ENCODE measurements at regions not wholly inside any gene's neighbourhood (a gene's known extent, or its start where the extent isn't known, plus 50 kb on each side); places are given as distances from the start of the nearest gene placed in this dataset.

DNA sequence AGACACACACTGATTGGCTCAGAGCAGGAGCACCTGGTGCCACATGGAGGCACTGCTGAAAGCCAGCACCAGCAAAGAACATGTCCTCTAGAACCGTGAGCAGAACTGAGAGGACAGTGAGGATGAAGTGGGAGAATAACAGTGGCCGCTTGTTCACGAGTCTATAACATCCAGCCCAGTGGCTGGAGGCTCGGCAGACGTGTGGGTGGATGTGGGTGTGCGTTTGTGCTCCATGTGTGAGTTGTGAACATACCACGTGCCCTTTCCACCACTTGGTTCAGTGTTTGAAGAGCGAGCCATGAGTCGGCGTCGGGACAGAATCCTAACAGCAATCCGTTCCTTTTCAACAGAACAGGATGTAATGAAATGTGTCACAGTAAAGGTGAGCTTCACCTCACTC, 113.0 kb downstream of the SOX1 start:
- TF ChIP-seq POLR2AphosphoS5 (IDR thresholded peaks at IDR 0.05; ENCODE audit: insufficient read depth in 1 of 2, low read depth in 1 of 2) (no peak), POLR2A (IDR thresholded peaks at IDR 0.05) (no peak)
- TF ChIP-seq, protein P1, sequence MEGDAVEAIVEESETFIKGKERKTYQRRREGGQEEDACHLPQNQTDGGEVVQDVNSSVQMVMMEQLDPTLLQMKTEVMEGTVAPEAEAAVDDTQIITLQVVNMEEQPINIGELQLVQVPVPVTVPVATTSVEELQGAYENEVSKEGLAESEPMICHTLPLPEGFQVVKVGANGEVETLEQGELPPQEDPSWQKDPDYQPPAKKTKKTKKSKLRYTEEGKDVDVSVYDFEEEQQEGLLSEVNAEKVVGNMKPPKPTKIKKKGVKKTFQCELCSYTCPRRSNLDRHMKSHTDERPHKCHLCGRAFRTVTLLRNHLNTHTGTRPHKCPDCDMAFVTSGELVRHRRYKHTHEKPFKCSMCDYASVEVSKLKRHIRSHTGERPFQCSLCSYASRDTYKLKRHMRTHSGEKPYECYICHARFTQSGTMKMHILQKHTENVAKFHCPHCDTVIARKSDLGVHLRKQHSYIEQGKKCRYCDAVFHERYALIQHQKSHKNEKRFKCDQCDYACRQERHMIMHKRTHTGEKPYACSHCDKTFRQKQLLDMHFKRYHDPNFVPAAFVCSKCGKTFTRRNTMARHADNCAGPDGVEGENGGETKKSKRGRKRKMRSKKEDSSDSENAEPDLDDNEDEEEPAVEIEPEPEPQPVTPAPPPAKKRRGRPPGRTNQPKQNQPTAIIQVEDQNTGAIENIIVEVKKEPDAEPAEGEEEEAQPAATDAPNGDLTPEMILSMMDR (IDR thresholded peaks at IDR 0.05), result no peak
